Colonic mucosa (tissue), 4 donors: ENCODE measurements at regions not wholly inside any gene's neighbourhood (a gene's known extent, or its start where the extent isn't known, plus 50 kb on each side); places are given as distances from the start of the nearest gene placed in this dataset.

Source experiments
- DNase-seq: peaks from one replicate; pipeline ENCODE4 v3.0.0-alpha.2; 2020
- H3K27ac ChIP-seq: fragments of 200-600 bp; one replicate; pipeline ENCODE4 v1.8.0; 2021
- H3K27me3 ChIP-seq: fragments of 200-600 bp; one replicate; pipeline ENCODE4 v1.8.0; 2021
- H3K36me3 ChIP-seq: fragments of 200-600 bp; one replicate; pipeline ENCODE4 v1.8.0; 2021
- H3K4me1 ChIP-seq: fragments of 200-600 bp; one replicate; pipeline ENCODE4 v1.8.0; 2021; ENCODE audit warnings: mild to moderate bottlenecking
- H3K4me3 ChIP-seq: fragments of 200-600 bp; one replicate; pipeline ENCODE4 v1.8.0; 2021
- H3K9ac ChIP-seq, 2 donors: one replicate each; pipeline ENCODE4 v1.7.0; 2013; ENCODE audit warnings: control low read depth in 2 of 2, low read depth in 2 of 2, low read length in 2 of 2
- H3K9me3 ChIP-seq: fragments of 200-600 bp; one replicate; pipeline ENCODE4 v1.8.0; 2021
- intact Hi-C: fragments of 100-400 bp; cut with DNase I; formaldehyde crosslinking; loops from one replicate; pipeline ENCODE4 v1.14.1; 2022
- TF ChIP-seq, protein P1 (sequence below): fragments of 200-600 bp; IDR thresholded peaks from one replicate; pipeline ENCODE4 v1.8.0; 2022; ENCODE audit warnings: antibody characterized with exemption, mild to moderate bottlenecking
- donor health status: healthy.
- donor health status: DM: no; HTN: no; CAD: no.
- donor health status: DM: no; HTN: no; CAD: no.

DNA sequence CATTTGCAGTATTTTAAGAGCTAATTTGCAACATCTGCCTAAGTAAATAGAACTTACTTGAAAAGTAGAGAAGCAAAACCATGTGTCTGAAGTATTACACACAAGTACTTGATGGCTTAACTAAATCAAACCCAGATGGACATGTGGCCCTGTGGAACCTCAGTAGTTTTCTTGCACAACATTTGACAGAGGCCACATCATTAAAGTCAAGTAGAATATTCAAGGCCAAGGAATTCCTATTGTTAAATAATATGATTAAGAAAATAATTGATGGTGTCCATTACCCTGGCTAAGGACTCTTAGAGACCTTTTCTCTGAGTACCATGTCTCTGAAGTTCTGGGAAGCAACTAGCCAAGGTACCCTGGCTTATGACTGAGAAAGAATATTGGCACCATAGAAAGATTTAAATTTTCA is 135.4 kb upstream of the OTUD4 start:
- Histone ChIP-seq H3K4me1 (no peaks in the 10 kb centered on the region), H3K4me3 (no peak overlapping the region), H3K27me3 (no peaks in the 10 kb centered on the region), H3K9me3 (no peaks in the 10 kb centered on the region), H3K36me3 (no peaks in the 10 kb centered on the region), H3K9ac (no peak overlapping the region), H3K27ac (no peak overlapping the region)
- TF ChIP-seq, protein P1, sequence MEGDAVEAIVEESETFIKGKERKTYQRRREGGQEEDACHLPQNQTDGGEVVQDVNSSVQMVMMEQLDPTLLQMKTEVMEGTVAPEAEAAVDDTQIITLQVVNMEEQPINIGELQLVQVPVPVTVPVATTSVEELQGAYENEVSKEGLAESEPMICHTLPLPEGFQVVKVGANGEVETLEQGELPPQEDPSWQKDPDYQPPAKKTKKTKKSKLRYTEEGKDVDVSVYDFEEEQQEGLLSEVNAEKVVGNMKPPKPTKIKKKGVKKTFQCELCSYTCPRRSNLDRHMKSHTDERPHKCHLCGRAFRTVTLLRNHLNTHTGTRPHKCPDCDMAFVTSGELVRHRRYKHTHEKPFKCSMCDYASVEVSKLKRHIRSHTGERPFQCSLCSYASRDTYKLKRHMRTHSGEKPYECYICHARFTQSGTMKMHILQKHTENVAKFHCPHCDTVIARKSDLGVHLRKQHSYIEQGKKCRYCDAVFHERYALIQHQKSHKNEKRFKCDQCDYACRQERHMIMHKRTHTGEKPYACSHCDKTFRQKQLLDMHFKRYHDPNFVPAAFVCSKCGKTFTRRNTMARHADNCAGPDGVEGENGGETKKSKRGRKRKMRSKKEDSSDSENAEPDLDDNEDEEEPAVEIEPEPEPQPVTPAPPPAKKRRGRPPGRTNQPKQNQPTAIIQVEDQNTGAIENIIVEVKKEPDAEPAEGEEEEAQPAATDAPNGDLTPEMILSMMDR, result no peak
- intact Hi-C loops, result no loop called here
- no peak for DNase-seq

DNA sequence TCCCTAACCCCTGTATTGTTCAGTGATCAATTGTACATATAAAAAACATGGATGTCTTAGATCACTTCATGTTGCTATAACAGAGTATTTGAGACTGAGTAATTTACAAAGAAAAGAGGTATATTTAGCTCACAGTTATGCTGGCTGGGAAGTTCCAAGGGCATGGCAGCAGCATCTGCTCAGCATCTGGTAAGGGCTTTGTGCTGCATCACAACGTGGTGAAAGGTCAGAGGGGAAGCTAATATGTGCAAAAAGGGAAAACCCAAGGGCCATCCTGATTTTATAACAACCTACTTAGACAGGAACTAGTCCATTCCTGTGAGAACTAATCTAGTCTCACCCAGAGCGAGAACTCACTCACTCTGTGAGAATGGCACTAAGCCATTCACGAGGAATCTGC is 128.2 kb upstream of the OTUD4 start:
- no peaks in the 10 kb centered on the region for H3K4me1 ChIP-seq
- H3K36me3 ChIP-seq, result no peaks in the 10 kb centered on the region
- H3K4me3 ChIP-seq, result no peak overlapping the region
- TF ChIP-seq, protein P1, result no peak
- H3K27ac ChIP-seq, result no peak overlapping the region
- no peak for DNase-seq
- H3K9me3 ChIP-seq, result no peaks in the 10 kb centered on the region
- H3K27me3 ChIP-seq, result no peaks in the 10 kb centered on the region
- H3K9ac ChIP-seq, result no peak overlapping the region
- intact Hi-C loops, result no loop called here

DNA sequence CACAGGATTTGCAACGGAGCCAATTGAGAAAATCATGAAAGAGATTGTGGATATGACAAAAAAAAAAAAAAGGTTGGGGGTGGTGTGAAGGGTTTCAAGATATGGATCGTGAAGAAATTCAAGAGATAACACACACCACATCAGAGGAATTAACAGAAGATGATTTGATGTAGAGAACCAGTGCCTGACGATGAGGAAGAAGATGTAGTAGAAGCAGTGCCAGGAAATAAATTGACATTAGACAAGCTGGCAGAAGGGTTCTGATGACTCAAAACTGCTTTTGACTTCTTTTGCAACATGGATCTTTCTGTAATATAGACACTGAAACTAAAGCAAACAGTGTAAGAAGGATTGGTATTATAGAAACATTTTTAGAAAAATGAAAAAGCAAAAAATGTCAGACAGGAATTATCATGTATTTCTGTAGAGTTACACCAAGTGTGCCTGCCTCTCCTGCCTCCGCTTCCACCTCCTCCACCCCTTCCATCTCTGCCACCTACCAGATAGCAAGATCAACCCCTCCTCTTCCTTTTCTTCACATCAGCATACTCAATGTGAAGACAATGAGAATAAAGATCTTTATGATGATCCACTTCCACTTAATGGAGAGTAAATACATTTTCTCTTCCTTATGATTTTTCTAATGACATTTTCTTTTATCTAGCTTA is 127.5 kb upstream of the OTUD4 start:
- no peak overlapping the region for H3K4me3 ChIP-seq
- no peak for DNase-seq
- no peak overlapping the region for H3K9ac ChIP-seq
- TF ChIP-seq, protein P1, result no peak
- no peaks in the 10 kb centered on the region for H3K4me1 ChIP-seq
- H3K36me3 ChIP-seq, result no peaks in the 10 kb centered on the region
- intact Hi-C loops, result no loop called here
- H3K9me3 ChIP-seq, result no peaks in the 10 kb centered on the region
- H3K27me3 ChIP-seq, result no peaks in the 10 kb centered on the region
- H3K27ac ChIP-seq, result no peak overlapping the region

DNA sequence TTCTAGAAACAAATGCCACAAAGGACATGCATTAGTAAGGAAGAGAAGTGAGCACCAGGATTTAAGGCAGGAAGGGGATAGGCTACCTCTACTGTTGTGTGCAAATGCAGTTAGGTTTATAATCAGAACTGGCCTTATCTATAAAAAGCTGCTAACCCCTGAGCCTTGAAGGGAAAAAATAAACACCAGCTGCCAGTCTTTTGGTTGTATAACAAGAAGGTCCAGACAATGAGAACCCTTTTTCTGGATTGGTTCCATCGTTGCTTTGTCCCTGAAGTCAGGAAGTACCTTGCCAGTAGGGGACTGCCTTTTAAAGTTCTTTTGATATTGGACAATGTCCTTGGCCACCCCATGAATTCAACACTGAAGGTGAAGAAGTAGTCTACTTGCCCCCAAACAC is 126.7 kb upstream of the OTUD4 start:
- H3K4me1 ChIP-seq, result no peaks in the 10 kb centered on the region
- intact Hi-C loops, result no loop called here
- no peaks in the 10 kb centered on the region for H3K36me3 ChIP-seq
- H3K4me3 ChIP-seq, result no peak overlapping the region
- H3K9ac ChIP-seq, result no peak overlapping the region
- TF ChIP-seq, protein P1, result no peak
- no peaks in the 10 kb centered on the region for H3K27me3 ChIP-seq
- DNase-seq, result no peak
- no peak overlapping the region for H3K27ac ChIP-seq
- no peaks in the 10 kb centered on the region for H3K9me3 ChIP-seq

DNA sequence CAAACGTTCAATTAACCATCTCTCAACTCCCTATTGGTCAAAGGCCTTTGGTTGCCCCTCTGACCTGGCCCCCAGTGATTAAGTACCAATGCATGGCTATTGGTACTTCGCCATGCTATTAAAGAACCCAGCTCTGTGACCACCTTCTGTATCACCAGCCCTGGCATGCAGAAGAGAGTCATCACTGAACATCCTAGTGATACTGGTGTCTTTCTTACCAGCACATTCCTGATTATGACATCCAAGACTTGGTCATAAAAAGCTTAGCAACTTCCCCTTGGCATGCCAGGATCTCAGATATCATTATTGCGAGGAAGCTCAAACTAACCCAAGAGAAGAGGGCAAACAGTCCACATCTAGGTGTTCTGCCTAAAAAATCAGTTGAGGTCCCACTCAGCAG is 122.3 kb upstream of the OTUD4 start:
- Histone ChIP-seq H3K9ac (no peak overlapping the region), H3K36me3 (no peaks in the 10 kb centered on the region), H3K27ac (no peak overlapping the region), H3K4me1 (no peaks in the 10 kb centered on the region), H3K4me3 (no peak overlapping the region), H3K9me3 (no peaks in the 10 kb centered on the region), H3K27me3 (no peaks in the 10 kb centered on the region)
- no peak for DNase-seq
- TF ChIP-seq, protein P1, result no peak
- intact Hi-C loops, result no loop called here
